COR-L47 (cell line): ENCODE measurements at regions not wholly inside any gene's neighbourhood (a gene's known extent, or its start where the extent isn't known, plus 50 kb on each side); places are given as distances from the start of the nearest gene placed in this dataset.
"Not testable (repeated sequence)": the region's sequence is repeated elsewhere in the genome, so short reads cannot be mapped to it uniquely, and the experiment has no call there.

Source experiments
- DNase-seq: peaks from one replicate; lab custom pipeline; 2025; lab: John Stamatoyannopoulos, UW

DNA sequence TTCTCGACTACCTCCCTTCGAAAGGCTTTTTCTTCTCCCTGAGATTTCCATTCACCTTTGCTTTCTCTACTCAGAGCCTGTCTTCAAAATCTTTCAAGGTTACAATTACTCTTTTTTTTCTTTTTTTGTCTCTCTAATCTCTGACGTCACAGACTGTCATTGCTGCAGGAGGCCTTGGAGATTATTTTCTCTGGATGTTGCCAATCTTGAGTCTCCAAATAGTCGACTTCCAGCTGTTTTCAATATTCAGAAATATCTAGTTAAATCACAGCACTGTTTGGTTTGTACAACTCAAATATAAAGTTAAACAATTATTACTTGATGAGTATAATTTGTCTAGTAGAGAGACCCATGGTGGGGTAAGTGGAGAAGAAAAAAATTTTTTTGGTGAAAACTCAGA, 359.0 kb upstream of the BOD1L1 start:
- no peak for DNase-seq

DNA sequence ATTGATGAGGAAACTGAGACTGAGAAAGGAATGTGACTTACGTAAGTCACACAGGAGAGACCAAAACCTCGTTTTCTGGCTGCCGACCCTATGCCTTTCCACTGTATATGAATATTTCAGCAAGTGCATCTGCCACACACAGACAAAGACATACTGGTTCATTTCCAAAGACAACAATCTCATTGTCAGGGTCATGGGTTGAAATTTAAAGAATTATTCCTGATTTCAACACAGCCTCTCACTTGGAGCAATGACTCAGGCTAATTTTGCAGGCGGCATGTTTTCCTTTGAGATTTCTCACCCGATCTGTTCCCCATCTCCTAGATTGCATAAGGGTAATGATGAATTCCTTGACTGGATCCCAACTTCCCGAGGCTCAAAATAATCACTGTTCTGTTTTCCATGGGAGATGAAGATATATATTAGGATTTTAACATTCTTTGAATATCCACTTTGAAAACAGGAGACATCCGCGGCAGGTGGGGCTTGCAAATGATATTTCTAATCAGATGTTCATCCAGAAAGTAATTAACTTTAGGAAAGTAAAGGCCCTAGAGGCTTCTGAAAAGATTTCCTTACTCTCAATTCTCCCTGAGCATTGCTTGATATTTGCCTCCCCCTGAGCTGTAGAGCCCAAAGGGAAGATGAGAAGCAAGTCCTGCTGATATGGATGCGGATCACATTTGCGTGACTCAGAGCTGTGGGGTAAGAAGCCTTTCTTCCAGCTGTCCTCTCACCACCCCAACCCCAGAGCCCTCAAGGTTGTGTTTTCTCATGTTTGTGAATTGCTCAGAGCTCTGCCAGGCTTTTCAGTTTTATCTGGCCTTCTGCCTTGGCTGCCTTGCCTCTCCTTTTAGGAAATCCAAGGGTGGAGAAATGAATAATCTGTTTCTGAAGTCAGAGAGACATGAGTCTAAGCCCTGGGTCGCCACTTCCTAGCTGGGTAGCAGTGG, 361.1 kb upstream of the BOD1L1 start:
- DNase-seq, result no peak

DNA sequence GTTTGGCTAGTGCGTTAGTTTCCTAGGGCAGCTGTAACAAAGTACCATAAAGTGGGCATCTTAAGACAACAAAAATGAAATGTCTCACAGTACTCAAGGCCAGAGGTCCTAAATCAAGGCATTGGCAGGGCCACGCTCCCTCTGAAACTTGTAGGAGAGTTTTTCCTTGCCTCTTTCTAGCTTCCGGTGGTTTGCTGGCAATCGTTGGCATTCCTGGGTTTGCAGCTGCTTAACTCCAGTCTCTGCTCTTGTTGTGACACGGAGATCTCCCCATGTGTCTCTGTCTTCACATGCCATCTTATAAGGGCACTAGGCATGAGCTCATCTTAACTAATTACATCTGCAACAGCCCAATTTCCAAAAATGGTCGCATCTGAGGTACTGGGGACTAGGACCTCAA, 362.0 kb upstream of the BOD1L1 start:
- DNase-seq, result no peak

DNA sequence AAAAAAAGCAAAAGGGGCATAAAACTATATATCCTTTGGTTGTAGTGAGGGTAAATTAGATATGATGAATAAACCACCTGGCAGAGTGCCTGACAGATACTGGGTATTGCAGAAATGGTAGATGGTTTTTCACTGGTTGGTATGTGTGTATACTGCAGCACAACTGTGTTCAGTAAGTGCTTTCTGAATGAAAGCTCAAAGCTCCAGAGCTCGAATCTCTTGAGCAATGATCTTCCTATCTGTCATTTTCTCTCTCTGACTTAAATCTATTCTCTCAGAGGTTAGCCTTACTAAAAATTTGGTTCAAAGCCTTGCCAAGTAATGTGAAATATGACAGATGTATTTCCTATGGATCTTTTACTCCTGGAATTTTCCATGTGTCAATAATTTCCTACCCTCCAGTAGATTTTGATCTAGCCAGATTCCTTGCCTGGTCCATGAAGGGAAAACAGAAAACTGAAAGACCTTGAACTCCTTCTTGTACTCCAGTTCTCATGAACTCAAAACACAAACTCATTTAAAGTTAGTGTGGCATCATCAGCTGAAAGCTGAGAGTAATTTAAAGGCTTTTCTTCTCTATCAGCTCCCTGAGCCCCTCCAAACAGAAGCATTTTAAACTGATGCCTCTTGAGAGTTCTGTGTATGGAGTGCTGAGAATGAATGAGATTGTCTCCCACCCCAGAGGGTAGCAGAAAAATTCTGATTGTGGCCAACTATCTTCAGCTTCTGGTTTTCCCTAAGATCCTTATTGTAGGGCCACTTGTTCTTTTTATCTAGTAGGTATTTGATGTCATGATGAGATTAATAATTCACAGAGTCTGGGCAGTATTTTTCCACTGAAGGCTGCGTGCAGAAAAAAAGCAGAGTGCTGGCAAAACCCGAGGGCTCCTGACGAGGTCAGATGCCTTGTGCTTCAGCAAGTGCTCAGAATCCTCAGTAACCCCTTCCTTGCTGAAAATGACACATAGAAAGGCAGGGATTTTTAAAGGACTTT, 363.4 kb upstream of the BOD1L1 start:
- DNase-seq, result no peak

DNA sequence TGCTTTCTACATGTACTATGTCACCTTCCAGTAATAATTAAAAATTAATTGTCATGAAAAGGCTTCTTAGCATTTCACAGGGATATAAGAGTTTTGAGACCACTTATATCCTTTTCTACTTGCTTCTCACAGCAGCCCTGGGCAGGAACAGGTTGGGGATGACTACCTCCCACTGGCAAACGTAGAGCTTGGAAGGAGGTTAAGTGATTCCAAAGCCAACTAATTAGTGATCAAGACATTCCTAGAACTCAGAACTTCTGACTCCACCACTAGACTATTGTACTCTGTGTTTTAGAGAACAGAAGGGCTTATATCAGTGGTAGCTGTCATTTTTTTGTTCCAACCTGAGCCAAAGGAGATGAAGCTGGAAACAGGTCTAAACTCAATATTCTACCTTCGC, 364.5 kb upstream of the BOD1L1 start:
- DNase-seq, result no peak

DNA sequence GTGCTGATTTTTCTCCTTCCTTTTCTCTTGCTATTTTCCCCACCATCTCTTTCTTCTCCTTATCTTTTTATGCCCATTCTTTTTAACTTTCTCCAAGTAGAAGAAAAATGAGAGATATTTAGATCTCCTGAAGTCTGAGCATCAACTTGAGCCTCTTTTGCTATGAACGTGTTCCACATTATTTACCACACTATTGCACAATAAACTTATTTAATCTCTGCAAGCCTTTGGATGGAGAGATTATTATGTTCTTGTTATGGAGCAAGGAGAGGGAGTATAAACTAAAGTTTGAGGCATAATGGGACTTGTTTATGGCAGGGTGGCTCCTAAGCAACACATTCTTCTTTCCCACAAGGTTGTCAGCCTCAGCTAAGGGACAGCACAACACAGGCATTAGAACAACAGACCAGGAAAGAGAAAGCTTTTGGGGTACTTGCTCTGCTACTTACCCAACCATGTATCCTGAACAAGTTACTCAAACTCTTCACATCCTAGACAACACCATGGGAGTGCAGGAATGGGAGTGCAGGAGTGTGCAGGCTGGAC, 365.5 kb upstream of the BOD1L1 start:
- no peak for DNase-seq

DNA sequence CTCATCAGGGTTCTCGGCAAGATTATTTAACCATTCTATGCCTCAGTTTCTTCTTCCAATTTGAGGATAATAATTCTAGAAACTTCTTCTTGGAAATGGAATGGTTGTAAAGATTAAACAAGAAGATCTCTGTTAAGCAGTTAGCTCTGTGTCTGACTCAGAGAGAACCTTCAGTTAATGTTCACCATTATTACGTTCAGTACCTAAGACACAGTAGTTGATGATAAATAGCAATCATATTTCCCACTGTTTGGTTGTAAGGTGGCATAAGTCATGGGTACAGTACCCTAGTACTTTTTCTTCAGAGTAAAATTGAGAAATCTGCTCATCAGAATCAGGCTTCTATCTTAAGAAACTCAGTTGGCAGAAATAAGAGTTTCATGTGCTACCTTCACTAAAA, 366.5 kb upstream of the BOD1L1 start:
- no peak for DNase-seq

DNA sequence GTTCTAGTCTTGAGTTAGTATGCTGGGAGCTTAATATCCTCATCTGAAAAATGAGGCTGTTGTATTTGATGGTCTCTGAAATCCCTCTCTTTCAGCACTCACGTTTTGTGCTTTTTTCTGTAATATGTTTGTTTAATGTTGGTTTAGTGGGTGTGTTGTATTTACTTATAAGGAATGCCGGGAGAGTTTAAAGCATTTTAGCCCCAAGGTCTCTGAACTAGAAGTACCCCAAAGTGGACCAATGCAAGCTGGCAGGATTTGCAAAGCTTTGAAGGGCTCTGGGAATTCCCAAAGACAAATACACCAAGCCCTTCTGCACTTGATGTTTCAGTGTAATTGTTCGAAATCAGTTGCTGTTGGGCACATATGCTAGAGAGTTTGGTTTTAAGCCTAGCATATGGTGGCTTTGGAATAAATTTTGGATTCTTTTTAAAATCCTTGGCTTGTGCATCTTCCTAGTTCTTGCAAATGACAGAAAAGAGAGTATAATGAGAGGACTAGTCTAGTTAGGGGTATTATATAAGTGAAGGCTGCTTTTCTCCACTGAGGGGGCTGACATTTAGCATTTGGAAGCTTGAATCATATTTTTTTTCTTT, 371.4 kb upstream of the BOD1L1 start:
- no peak for DNase-seq

DNA sequence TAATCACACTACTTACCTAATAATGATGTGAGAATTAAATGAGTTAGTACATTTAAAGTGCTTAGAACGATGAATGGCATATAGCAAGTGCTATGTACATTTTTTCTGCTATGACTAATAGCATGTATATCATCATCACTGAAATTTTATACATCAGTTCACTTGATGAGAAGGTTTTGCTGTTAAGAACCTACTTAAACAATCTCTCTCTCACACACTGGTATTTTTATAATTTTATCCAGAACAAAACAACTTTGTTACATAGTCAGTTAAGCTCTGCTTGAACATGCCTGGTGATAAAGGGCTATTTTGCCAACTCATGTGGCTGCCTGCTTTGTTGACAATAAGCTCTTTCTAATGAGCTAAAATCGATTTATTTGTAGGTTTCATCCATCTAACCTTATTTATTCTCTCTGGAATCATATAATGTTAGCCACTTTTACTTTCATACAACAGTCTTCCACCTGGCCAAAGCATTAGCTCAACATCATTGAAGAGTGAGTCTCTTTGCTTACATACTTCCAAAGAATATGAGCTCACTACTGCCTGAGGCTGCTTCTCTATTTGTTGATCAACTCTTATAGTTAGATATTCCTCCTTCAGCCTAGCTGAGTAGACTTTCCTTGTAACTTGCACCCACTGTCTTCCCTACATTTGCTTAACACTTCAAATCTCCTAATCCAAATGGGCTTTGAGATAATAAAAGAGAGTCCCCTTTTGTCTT, 372.7 kb upstream of the BOD1L1 start:
- DNase-seq, result no peak

DNA sequence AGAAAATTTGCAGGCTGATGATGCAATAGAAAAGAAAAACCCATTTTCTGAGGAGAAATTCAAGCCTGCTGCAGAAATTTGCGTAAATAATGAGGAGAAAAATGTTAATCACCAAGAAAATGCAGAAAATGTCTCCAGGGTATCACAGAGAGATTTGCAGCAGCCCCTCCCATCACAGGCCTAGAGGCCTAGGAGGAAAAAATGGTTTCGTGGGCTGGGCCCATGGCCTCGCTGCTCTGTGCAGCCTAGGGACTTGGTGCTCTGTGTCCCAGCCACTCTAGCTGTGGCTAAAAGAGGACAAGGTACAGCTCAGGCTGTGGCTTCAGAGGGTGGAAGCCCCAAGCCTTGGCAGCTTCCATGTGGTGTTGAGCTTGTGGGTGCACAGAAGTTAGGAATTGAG, 374.8 kb upstream of the BOD1L1 start:
- not testable (repeated sequence) for DNase-seq

DNA sequence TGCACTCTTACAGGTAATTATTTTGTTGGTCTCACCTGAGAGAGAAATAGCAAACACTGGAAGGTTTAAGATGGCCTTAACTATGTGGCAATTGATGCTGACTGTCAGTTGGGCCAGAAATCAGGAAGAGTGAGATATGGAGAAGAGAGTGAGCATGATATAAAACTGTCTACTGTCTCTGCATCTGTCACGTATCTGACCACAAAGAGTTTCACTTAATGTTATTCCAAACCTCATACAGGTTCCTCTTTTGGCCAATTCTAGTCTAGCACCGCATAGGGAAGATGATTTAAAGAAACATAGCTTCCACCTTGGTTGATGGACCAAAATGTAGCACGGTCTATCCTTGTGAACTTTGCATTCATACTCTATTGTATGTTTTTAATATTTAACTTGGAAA, 381.0 kb upstream of the BOD1L1 start:
- DNase-seq, result no peak

DNA sequence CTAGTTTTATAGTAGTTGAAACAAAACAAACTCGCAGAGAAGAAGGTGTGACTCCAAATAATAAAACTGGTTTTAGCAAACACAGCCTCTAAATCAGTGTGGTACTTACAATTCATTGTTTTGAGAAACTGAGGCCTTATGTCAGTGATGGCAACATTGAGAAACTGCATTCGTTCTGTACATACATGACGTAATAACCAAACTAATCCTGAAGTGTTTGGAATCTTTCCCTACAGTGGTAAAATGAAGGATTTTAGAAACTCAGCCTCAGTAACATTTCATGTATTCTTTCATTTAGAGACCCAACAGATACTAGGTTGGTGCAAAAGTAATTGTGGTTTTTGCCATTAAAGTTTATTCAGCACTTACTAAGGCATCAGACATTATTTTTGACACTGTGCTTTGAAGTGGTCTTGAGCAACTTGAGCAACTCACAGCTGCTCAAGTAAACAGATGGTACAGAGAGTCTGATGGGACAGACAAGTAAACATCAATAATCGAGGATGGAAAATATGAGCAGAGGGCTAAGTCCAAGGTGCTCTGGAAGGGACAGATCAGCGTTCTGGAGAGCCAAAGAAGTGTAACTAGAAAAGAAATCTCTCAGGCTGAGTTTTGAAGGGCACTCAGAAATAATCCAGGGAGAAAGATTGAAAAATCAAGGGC, 390.8 kb upstream of the BOD1L1 start:
- DNase-seq, result no peak

DNA sequence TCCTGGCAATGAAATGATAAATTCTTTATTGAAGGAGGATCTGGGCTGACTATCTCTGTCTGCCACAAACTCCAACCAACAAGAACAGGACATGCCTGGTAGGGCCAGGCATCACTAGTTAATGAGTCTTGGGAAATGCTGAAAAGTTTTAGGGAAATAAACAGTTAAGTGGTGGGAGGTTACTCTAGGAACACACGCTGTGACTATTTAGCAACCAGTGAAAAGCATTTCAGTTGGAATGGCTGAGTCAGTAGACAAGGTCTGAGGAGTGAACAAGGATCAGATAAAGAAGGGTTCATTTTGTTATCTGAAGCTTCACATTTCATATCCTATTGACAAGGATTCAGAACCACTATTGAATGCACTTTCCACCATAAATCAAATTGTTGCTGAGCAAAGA, 394.9 kb upstream of the BOD1L1 start:
- no peak for DNase-seq

DNA sequence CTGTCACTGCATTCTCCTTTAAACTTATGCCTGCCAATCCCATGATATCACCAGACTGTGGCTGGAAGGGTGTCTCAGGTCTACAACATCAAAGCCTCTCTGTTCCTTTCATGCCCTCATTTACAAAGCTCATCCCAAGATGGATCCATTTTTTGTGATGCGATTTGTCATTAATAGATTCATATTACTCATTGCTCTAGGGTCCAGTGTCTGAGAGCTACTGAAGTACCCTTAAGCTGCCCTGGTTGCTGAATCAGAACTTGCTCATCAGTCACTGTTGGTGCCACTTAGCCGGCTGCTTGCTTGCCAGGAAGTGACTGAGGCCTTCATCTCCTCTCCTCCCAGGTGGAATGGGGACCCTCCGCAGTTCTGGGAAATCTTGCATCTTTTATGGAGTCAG, 395.5 kb upstream of the BOD1L1 start:
- no peak for DNase-seq

DNA sequence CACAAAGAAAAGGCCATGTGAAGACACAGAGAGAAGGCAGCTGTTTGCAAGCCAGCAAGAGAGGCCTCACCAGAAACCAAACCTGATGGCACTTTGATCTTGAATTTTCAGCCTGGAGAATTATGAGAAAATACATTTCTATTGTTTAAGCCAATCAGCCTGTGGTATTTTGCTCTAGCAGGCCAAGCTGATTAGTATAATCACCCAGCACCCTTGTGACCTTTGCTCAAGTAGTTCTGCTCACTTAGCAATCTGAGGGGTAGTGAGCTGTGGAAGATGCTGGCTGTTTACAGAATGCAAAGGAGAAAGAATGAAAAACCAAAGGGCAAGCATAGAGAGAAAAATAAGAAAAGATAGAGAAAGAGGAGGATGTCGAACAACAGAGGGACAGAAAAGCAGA, 396.4 kb upstream of the BOD1L1 start:
- DNase-seq, result no peak

DNA sequence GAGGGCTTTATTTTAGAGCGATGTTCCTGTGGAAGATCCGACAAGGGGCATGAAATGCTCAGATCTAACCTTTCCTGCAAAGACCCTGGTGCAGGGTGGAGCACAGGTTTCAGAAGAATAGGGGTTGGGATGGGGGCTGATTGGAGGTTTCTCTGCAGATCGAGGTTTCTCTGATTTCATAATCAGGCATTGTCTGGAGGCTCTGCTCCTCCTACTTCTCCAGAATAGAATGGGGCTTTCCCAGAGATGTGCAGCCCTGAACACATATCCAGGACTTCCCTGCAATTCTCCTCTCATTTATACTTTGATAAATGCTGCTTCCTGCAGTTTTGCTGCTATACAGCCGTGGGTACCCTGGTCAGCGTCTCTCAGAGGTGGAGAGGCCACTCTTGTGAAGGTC, 397.6 kb upstream of the BOD1L1 start:
- no peak for DNase-seq

DNA sequence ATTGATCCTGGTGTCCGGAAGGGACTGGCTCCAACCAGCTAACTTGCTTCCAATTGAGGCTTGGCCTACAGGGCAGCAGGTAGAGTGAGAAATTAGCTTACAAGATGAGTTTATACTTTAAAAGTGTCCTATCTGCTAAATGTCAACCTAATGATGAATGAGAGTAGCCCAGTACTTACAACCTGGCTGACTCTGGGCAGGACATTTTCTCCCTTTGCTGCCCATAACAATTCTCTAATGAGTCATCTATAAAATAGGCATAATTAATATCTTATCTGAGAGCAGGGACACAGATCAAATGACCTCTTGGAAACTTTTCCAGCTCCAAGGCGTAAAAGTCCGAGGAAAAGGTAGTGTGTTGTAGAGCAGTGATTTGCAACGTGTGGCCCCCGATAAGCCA, 398.4 kb upstream of the BOD1L1 start:
- DNase-seq, result no peak

DNA sequence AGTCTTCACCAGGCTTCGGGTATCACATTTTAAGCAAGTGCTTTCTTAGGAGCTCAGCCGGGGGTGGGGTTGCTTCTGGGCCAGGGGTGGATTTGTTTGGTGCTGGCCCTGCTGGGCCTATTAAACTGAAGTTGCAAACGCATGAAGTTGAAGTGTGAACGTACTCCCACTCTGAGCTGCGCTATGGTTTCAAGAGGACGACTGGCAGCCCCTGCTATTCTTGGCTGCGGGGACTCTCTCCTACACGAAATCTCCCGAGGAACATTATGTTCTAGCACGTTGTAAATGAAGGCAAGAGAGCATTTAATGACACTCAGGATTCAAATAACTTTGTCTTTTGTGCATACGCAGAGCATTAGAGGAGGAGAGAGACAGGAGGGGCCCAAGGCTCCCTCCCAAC, 401.3 kb upstream of the BOD1L1 start:
- DNase-seq, result no peak

DNA sequence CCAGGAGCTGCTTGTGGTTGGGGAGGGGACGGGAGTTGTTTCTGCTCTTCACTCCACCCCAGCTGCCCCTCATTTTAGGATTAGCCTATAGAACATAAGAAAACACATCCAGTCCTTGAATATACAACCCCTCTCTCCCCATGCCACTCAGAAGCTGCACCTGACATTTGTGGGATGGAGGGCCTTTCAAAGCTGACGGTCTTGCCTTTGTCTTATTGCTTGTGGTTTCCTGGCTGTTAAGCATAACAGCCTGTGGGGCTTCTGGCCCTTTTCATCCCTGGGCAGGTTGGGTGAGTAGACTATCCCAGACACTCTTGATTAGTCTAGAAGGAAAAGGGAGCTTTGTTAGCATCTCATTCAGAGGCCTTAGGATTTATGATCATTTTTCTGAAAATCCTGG, 407.6 kb upstream of the BOD1L1 start:
- no peak for DNase-seq

DNA sequence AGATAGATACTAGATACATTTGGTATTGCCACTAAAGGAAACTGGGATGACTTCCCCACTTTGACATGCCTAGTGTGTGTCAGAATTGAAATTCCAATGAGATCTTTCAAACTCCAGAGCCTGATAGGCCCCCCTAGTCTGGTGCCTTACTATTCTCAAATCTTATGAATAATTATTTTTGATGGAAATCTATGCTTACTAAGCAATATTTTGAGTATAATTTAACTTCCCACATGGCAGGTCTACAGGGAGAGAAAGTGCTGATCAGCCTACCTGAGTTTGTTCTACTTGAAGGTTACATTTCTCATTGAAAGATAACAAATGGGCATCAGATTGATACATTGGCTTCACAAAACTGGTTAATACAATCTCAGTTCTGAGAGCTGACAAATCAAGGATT, 415.7 kb upstream of the BOD1L1 start:
- no peak for DNase-seq

DNA sequence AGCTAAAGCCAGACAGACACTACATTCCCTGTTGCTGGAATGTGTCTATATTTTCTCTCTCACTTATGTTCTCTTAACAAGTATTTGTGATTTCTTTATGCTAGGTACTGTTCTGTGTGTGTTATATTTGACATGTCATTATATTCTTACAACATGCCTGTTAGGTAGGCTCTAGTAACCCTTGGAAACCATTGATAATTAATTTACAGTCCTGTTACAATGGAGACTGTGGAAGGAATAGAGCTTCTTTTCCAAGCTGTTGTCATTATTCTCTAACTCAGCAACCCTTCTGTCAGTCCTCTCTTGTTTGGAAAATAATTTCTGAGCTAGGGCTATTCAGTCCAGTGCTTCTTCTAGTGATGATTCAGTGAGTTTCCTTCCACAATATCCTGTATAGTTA, 419.1 kb upstream of the BOD1L1 start:
- no peak for DNase-seq
